Upper lobe of right lung (tissue), 1 donor: ENCODE measurements at regions not wholly inside any gene's neighbourhood (a gene's known extent, or its start where the extent isn't known, plus 50 kb on each side); places are given as distances from the start of the nearest gene placed in this dataset.

Experiments used
- ATAC-seq: fragments of 200-7000 bp; cut with Tn5 transposase; one replicate; pipeline ENCODE4 v1.9.1; 2020; ENCODE audit warnings: mild to moderate bottlenecking, moderate library complexity
- DNase-seq: peaks from one replicate; pipeline ENCODE4 v3.0.0-alpha.2; 2020
- H3K27ac ChIP-seq: fragments of 200-600 bp; one replicate; pipeline ENCODE4 v1.8.0; 2022
- H3K27me3 ChIP-seq: fragments of 200-600 bp; one replicate; pipeline ENCODE4 v1.8.0; 2022; ENCODE audit warnings: mild to moderate bottlenecking
- H3K36me3 ChIP-seq: fragments of 200-600 bp; one replicate; pipeline ENCODE4 v1.8.0; 2022
- H3K4me1 ChIP-seq: fragments of 200-600 bp; one replicate; pipeline ENCODE4 v1.8.0; 2022
- H3K4me3 ChIP-seq: fragments of 200-600 bp; one replicate; pipeline ENCODE4 v1.8.0; 2022; ENCODE audit warnings: mild to moderate bottlenecking
- H3K9me3 ChIP-seq: fragments of 200-600 bp; one replicate; pipeline ENCODE4 v1.8.0; 2022
- CTCF ChIP-seq: fragments of 200-600 bp; IDR thresholded peaks from one replicate; pipeline ENCODE4 v1.8.0; 2022; ENCODE audit warnings: antibody characterized with exemption
- intact Hi-C: fragments of 100-400 bp; cut with DNase I; formaldehyde crosslinking; loops from one replicate; pipeline ENCODE4 v1.11.0; 2022
- donor health status: DM: no; HTN: yes; CAD: no; lungs with severe emphysema.

- DNase-seq = no peak
- H3K36me3 ChIP-seq = no peaks in the 10 kb centered on the region
- peaks cover 5% of the 10 kb centered on the region for H3K4me1 ChIP-seq
- ATAC-seq = peak; percentile 71
- no peaks in the 10 kb centered on the region for H3K9me3 ChIP-seq
- H3K27me3 ChIP-seq = no peaks in the 10 kb centered on the region
- H3K27ac ChIP-seq = peak overlapping the region; percentile 17
- intact Hi-C loops = no loop called here
- TF ChIP-seq CTCF = no peak
- H3K4me3 ChIP-seq = no peak overlapping the region
Measured at GRCh38 chr1:56291374-56291919, 287.9 kb downstream of the PLPP3 start.

- no peak for TF ChIP-seq CTCF
- intact Hi-C loops = no loop called here
- no peak for DNase-seq
- Histone ChIP-seq H3K27ac (no peak overlapping the region), H3K4me3 (no peak overlapping the region), H3K9me3 (no peaks in the 10 kb centered on the region), H3K4me1 (peaks cover 5% of the 10 kb centered on the region), H3K36me3 (no peaks in the 10 kb centered on the region), H3K27me3 (no peaks in the 10 kb centered on the region)
- ATAC-seq = no peak
Measured at GRCh38 chr1:56289260-56289659, 290.1 kb downstream of the PLPP3 start.

- no peak overlapping the region for H3K4me3 ChIP-seq
- no peaks in the 10 kb centered on the region for H3K9me3 ChIP-seq
- no peak for TF ChIP-seq CTCF
- ATAC-seq (no peak), DNase-seq (no peak)
- no peaks in the 10 kb centered on the region for H3K27me3 ChIP-seq
- H3K4me1 ChIP-seq = peaks cover 5% of the 10 kb centered on the region
- H3K27ac ChIP-seq = no peak overlapping the region
- intact Hi-C loops = no loop called here
- no peaks in the 10 kb centered on the region for H3K36me3 ChIP-seq
Measured at GRCh38 chr1:56287721-56288120, 291.6 kb downstream of the PLPP3 start.

GRCh38 chr1:56286956-56287355 is 292.4 kb downstream of the PLPP3 start:
- H3K9me3 ChIP-seq = no peaks in the 10 kb centered on the region
- peaks cover 4% of the 10 kb centered on the region for H3K4me1 ChIP-seq
- no peaks in the 10 kb centered on the region for H3K36me3 ChIP-seq
- no peak for ATAC-seq
- TF ChIP-seq CTCF = no peak
- no peaks in the 10 kb centered on the region for H3K27me3 ChIP-seq
- DNase-seq = no peak
- no peak overlapping the region for H3K4me3 ChIP-seq
- intact Hi-C loops = no loop called here
- no peak overlapping the region for H3K27ac ChIP-seq

GRCh38 chr1:56286506-56286905 is 292.9 kb downstream of the PLPP3 start:
- Histone ChIP-seq H3K4me1 (no peaks in the 10 kb centered on the region), H3K9me3 (no peaks in the 10 kb centered on the region), H3K27ac (no peak overlapping the region), H3K36me3 (no peaks in the 10 kb centered on the region), H3K27me3 (no peaks in the 10 kb centered on the region), H3K4me3 (no peak overlapping the region)
- intact Hi-C loops = no loop called here
- DNase-seq (no peak), ATAC-seq (no peak)
- no peak for TF ChIP-seq CTCF
